ENCODE measurements at regions not wholly inside any gene's neighbourhood (a gene's known extent, or its start where the extent isn't known, plus 50 kb on each side); places are given as distances from the start of the nearest gene placed in this dataset.
A peak's percentile ranks its signal among the peaks of the same experiment; 100 is the strongest.

GRCh38 chr6:22071270-22072041 lies 225.4 kb downstream of the PRL start:
- Histone ChIP-seq H3K27ac (replicated peaks in 1 of 4) (peak overlapping the region; percentile 29 to 61 (median 54)), H3K36me3 (no peaks in the 10 kb centered on the region), H3K4me3 (peak overlapping the region; percentile 28 to 36 (median 32)), H3K4me1 (peaks cover 19 to 28% (median 28%) of the 10 kb centered on the region in 4 donors), H3K27me3 (no peaks in the 10 kb centered on the region), H3K9me3 (no peaks in the 10 kb centered on the region)
- no peak for DNase-seq (ENCODE audit: extremely low spot score)
- intact Hi-C loops (cut with DNase I): no loop called here
- no peak for TF ChIP-seq EP300 (IDR thresholded peaks at IDR 0.05)
- no peak for TF ChIP-seq CTCF (IDR thresholded peaks at IDR 0.05)
- no peak for TF ChIP-seq POLR2A (IDR thresholded peaks at IDR 0.05; ENCODE audit: low read depth)
- no peak for TF ChIP-seq POLR2AphosphoS5 (IDR thresholded peaks at IDR 0.05)
- WGBS: 16% methylated on average over 8 of the region's 8 CpGs

GRCh38 chr6:22072949-22073348 lies 223.9 kb downstream of the PRL start:
- intact Hi-C loops (cut with DNase I): no loop called here

GRCh38 chr6:22073516-22074198 lies 223.2 kb downstream of the PRL start:
- no peak for TF ChIP-seq POLR2A (IDR thresholded peaks at IDR 0.05; ENCODE audit: low read depth)
- no peak for TF ChIP-seq CTCF (IDR thresholded peaks at IDR 0.05)
- no peak for TF ChIP-seq EP300 (IDR thresholded peaks at IDR 0.05)
- TF ChIP-seq POLR2AphosphoS5 (IDR thresholded peaks at IDR 0.05): no peak
- H3K27me3 ChIP-seq: no peaks in the 10 kb centered on the region
- peaks cover 11 to 16% (median 14%) of the 10 kb centered on the region in 4 donors for H3K4me1 ChIP-seq
- no peak overlapping the region for H3K27ac ChIP-seq (replicated peaks in 1 of 4)
- no peaks in the 10 kb centered on the region for H3K36me3 ChIP-seq
- intact Hi-C loops (cut with DNase I): no loop called here
- H3K9me3 ChIP-seq: no peaks in the 10 kb centered on the region
- WGBS: 92% methylated on average over 4 of the region's 4 CpGs
- DNase-seq (ENCODE audit: extremely low spot score): no peak
- H3K4me3 ChIP-seq: no peak overlapping the region

More at GRCh38 chr6:22072949-22073348, 223.9 kb downstream of the PRL start:
- Histone ChIP-seq H3K27ac (replicated peaks in 1 of 4) (no peak overlapping the region), H3K4me1 (peaks cover 11 to 16% (median 14%) of the 10 kb centered on the region in 4 donors), H3K9me3 (no peaks in the 10 kb centered on the region), H3K36me3 (no peaks in the 10 kb centered on the region), H3K27me3 (no peaks in the 10 kb centered on the region), H3K4me3 (no peak overlapping the region)
- DNase-seq (ENCODE audit: extremely low spot score): no peak
- no peak for TF ChIP-seq POLR2A (IDR thresholded peaks at IDR 0.05; ENCODE audit: low read depth)
- no peak for TF ChIP-seq EP300 (IDR thresholded peaks at IDR 0.05)

GRCh38 chr6:22078288-22078687 lies 218.5 kb downstream of the PRL start:
- TF ChIP-seq POLR2AphosphoS5 (IDR thresholded peaks at IDR 0.05): no peak
- no peak for TF ChIP-seq EP300 (IDR thresholded peaks at IDR 0.05)
- TF ChIP-seq CTCF (IDR thresholded peaks at IDR 0.05): no peak
- TF ChIP-seq POLR2A (IDR thresholded peaks at IDR 0.05; ENCODE audit: low read depth): no peak
- Histone ChIP-seq H3K9me3 (no peaks in the 10 kb centered on the region), H3K4me3 (no peak overlapping the region), H3K36me3 (no peaks in the 10 kb centered on the region), H3K4me1 (peaks cover 0 to 17% (median 17%) of the 10 kb centered on the region in 4 donors), H3K27me3 (no peaks in the 10 kb centered on the region), H3K27ac (replicated peaks in 1 of 4) (no peak overlapping the region)
- 100% methylated on average over 1 of the region's 1 CpG for WGBS
- intact Hi-C loops (cut with DNase I): no loop called here
- DNase-seq (ENCODE audit: extremely low spot score): no peak

GRCh38 chr6:22078802-22079545 lies 217.9 kb downstream of the PRL start:
- Histone ChIP-seq H3K36me3 (no peaks in the 10 kb centered on the region), H3K27me3 (no peaks in the 10 kb centered on the region), H3K27ac (replicated peaks in 1 of 4) (no peak overlapping the region), H3K4me3 (no peak overlapping the region), H3K4me1 (peaks cover 0 to 21% (median 19%) of the 10 kb centered on the region in 4 donors), H3K9me3 (no peaks in the 10 kb centered on the region)
- DNase-seq (ENCODE audit: extremely low spot score): no peak
- intact Hi-C loops (cut with DNase I): no loop called here
- TF ChIP-seq CTCF (IDR thresholded peaks at IDR 0.05): no peak
- no peak for TF ChIP-seq EP300 (IDR thresholded peaks at IDR 0.05)
- TF ChIP-seq POLR2A (IDR thresholded peaks at IDR 0.05; ENCODE audit: low read depth): no peak
- TF ChIP-seq POLR2AphosphoS5 (IDR thresholded peaks at IDR 0.05): no peak
- 92% methylated on average over 8 of the region's 8 CpGs for WGBS

Data from esophagus muscularis mucosa (tissue), 4 donors.